Pancreas (tissue), 10 donors: ENCODE measurements at regions not wholly inside any gene's neighbourhood (a gene's known extent, or its start where the extent isn't known, plus 50 kb on each side); places are given as distances from the start of the nearest gene placed in this dataset.

ENCODE experiments used
- ATAC-seq, 4 donors: fragments of 200-7000 bp; cut with Tn5 transposase; one replicate each; pipeline versions ENCODE4 v1.8.0 to v1.9.1; 2020; ENCODE audit warnings: mild to moderate bottlenecking in 4 of 4, moderate library complexity in 4 of 4
- DNase-seq, 6 donors: peaks; one replicate each; pipeline ENCODE4 v3.0.0-alpha.2; 2020
- FAIRE-seq: peaks from 2 replicates; lab custom pipeline; 2012; peaks lifted over from hg19 to GRCh38; lab: Jason Lieb, UNC
- H3K27ac ChIP-seq, 4 donors: fragments of 200-600 bp; sonication (generic); 1 replicate in 3 of 4; 2 replicates in 1 of 4; pipeline versions ENCODE4 v1.5.0 to v1.8.0; 2020
- H3K27me3 ChIP-seq, 4 donors: fragments of 200-600 bp; one replicate each; pipeline ENCODE4 v1.8.0; 2021
- H3K36me3 ChIP-seq, 3 donors: fragments of 200-600 bp; sonication (generic) in 1 of 3; one replicate each; pipeline versions ENCODE4 v1.5.0 to v1.8.0; 2020 to 2021
- H3K4me1 ChIP-seq, 3 donors: fragments of 200-600 bp; one replicate each; pipeline ENCODE4 v1.8.0; 2021
- H3K4me3 ChIP-seq, 4 donors: fragments of 200-600 bp; sonication (generic) in 2 of 4; one replicate each; pipeline versions ENCODE4 v1.5.0 to v1.8.0; 2020 to 2021
- H3K9me3 ChIP-seq, 4 donors: fragments of 200-600 bp; one replicate each; pipeline ENCODE4 v1.8.0; 2021
- CTCF ChIP-seq, 4 donors: fragments of 200-600 bp; sonication (generic) in 3 of 4; IDR thresholded peaks; one replicate each; pipeline versions ENCODE4 v1.5.0 to v1.8.0; 2021; ENCODE audit warnings: antibody characterized with exemption in 4 of 4
- WGBS, 2 donors: extraction: QIAGEN DNeasy Blood & Tissue Kit; methylation state at CpG; one replicate each; pipeline ENCODE4 v1.1.7; 2013; 5-methylcytosine and 5-hydroxymethylcytosine counted together
- intact Hi-C, 3 donors: fragments of 100-400 bp; cut with DNase I; formaldehyde crosslinking; loops; one replicate each; pipeline versions ENCODE4 v1.11.1 to v1.14.2; 2022
- donor health status: healthy with polysubstance abuse.
- donor health status: DM: no; HTN: no; CAD: no; lungs with moderate emphysema.
- donor health status: DM: no; HTN: no; CAD: no.
- donor health status: control.
- donor health status: control.
- donor health status: Bipolar disorder and iron deficiency.
- donor health status: DM: yes; HTN: yes; CAD: no.
- donor health status: DM: no; HTN: no; CAD: no.
- donor health status: DM: no; HTN: no; CAD: no.
- donor health status: DM: yes; HTN: yes; CAD: no.

- FAIRE-seq: no peak
- no peak for ATAC-seq
- WGBS, 2 donors: 55 to 58% methylated on average over 3 of the region's 3 CpGs
Measured at GRCh38 chr2:123495241-123495640, 529.8 kb upstream of the CNTNAP5 start.

GRCh38 chr2:123500346-123500745 is 524.7 kb upstream of the CNTNAP5 start:
- H3K4me1 ChIP-seq: no peaks in the 10 kb centered on the region
- H3K36me3 ChIP-seq: no peaks in the 10 kb centered on the region
- H3K27ac ChIP-seq: no peak overlapping the region
- H3K9me3 ChIP-seq: no peaks in the 10 kb centered on the region
- 41 to 60% methylated on average over 1 of the region's 1 CpG for WGBS, 2 donors
- H3K27me3 ChIP-seq: no peaks in the 10 kb centered on the region
- FAIRE-seq (no peak), DNase-seq (no peak), ATAC-seq (no peak)
- TF ChIP-seq CTCF (IDR thresholded peaks at IDR 0.05): no peak
- intact Hi-C loops: no loop called here
- H3K4me3 ChIP-seq: no peak overlapping the region

More at GRCh38 chr2:123495241-123495640, 529.8 kb upstream of the CNTNAP5 start:
- H3K27me3 ChIP-seq: no peaks in the 10 kb centered on the region
- intact Hi-C loops: no loop called here
- no peak for TF ChIP-seq CTCF (IDR thresholded peaks at IDR 0.05)
- H3K4me3 ChIP-seq: no peak overlapping the region
- no peaks in the 10 kb centered on the region for H3K36me3 ChIP-seq
- no peaks in the 10 kb centered on the region for H3K9me3 ChIP-seq
- H3K27ac ChIP-seq: no peak overlapping the region
- no peaks in the 10 kb centered on the region for H3K4me1 ChIP-seq
- DNase-seq: no peak

- ATAC-seq (no peak), FAIRE-seq (no peak), DNase-seq (no peak)
- Histone ChIP-seq H3K36me3 (no peaks in the 10 kb centered on the region), H3K9me3 (no peaks in the 10 kb centered on the region), H3K4me1 (no peaks in the 10 kb centered on the region), H3K4me3 (no peak overlapping the region), H3K27me3 (no peaks in the 10 kb centered on the region), H3K27ac (no peak overlapping the region)
- TF ChIP-seq CTCF (IDR thresholded peaks at IDR 0.05): no peak
- 38 to 64% methylated on average over 2 of the region's 2 CpGs for WGBS, 2 donors
- intact Hi-C loops: no loop called here
Measured at GRCh38 chr2:123500988-123501387, 524.1 kb upstream of the CNTNAP5 start.

- Histone ChIP-seq H3K27ac (no peak overlapping the region), H3K36me3 (no peaks in the 10 kb centered on the region)
- ATAC-seq: no peak
Measured at GRCh38 chr2:123502931-123503330, 522.2 kb upstream of the CNTNAP5 start.

More at GRCh38 chr2:123502931-123503330, 522.2 kb upstream of the CNTNAP5 start:
- 44 to 58% methylated on average over 4 of the region's 4 CpGs for WGBS, 2 donors
- Histone ChIP-seq H3K9me3 (no peaks in the 10 kb centered on the region), H3K27me3 (no peaks in the 10 kb centered on the region), H3K4me3 (no peak overlapping the region), H3K4me1 (no peaks in the 10 kb centered on the region)
- FAIRE-seq: no peak
- intact Hi-C loops: no loop called here
- TF ChIP-seq CTCF (IDR thresholded peaks at IDR 0.05): no peak
- DNase-seq: no peak
